ENCODE measurements at regions not wholly inside any gene's neighbourhood (a gene's known extent, or its start where the extent isn't known, plus 50 kb on each side); places are given as distances from the start of the nearest gene placed in this dataset.
A peak's percentile ranks its signal among the peaks of the same experiment; 100 is the strongest.

GRCh38 chr11:101215069-101215468 lies 85.5 kb upstream of the PGR start:
- Histone ChIP-seq H3K4me3 (no peak overlapping the region), H3K36me3 (ENCODE audit: control insufficient read depth in 4 of 4, insufficient read depth in 4 of 4, low read length in 4 of 4) (no peaks in the 10 kb centered on the region), H3K4me1 (ENCODE audit: control insufficient read depth in 5 of 5, insufficient read depth in 5 of 5, low read length in 5 of 5) (no peaks in the 10 kb centered on the region), H3K27me3 (ENCODE audit: control insufficient read depth in 3 of 3, insufficient read depth in 3 of 3, low read length in 2 of 3) (no peaks in the 10 kb centered on the region), H3K27ac (ENCODE audit: low read depth in 1 of 2, low read length in 1 of 2) (no peak overlapping the region), H3K9me3 (ENCODE audit: control insufficient read depth in 4 of 4, insufficient read depth in 3 of 4, low read length in 3 of 4) (peaks cover under 1 to 9% (median 4%) of the 10 kb centered on the region in 4 donors), H3K9ac (ENCODE audit: insufficient read depth in 1 of 2, low read length in 2 of 2) (no peak overlapping the region)
- DNase-seq (no peak), ATAC-seq (ENCODE audit: insufficient read depth, low FRiP score) (no peak)
- TF ChIP-seq CTCF (IDR thresholded peaks at IDR 0.05; ENCODE audit: control extremely low read depth, extremely low read depth): no peak
- WGBS, 2 donors: 90% methylated on average over 1 of the region's 1 CpG

- TF ChIP-seq CTCF (IDR thresholded peaks at IDR 0.05; ENCODE audit: control extremely low read depth, extremely low read depth): no peak
- H3K27ac ChIP-seq (ENCODE audit: low read depth in 1 of 2, low read length in 1 of 2): no peak overlapping the region
- no peaks in the 10 kb centered on the region for H3K4me1 ChIP-seq (ENCODE audit: control insufficient read depth in 5 of 5, insufficient read depth in 5 of 5, low read length in 5 of 5)
- H3K4me3 ChIP-seq: no peak overlapping the region
- 80 to 88% methylated on average over 3 of the region's 3 CpGs for WGBS, 2 donors
- no peak for DNase-seq
- no peak overlapping the region for H3K9ac ChIP-seq (ENCODE audit: insufficient read depth in 1 of 2, low read length in 2 of 2)
- no peak for ATAC-seq (ENCODE audit: insufficient read depth, low FRiP score)
- no peaks in the 10 kb centered on the region for H3K27me3 ChIP-seq (ENCODE audit: control insufficient read depth in 3 of 3, insufficient read depth in 3 of 3, low read length in 2 of 3)
- peaks cover 3 to 10% (median 5%) of the 10 kb centered on the region in 4 donors for H3K9me3 ChIP-seq (ENCODE audit: control insufficient read depth in 4 of 4, insufficient read depth in 3 of 4, low read length in 3 of 4)
- no peaks in the 10 kb centered on the region for H3K36me3 ChIP-seq (ENCODE audit: control insufficient read depth in 4 of 4, insufficient read depth in 4 of 4, low read length in 4 of 4)
Observed at GRCh38 chr11:101211407-101211975, 81.9 kb upstream of the PGR start.

- ATAC-seq (ENCODE audit: insufficient read depth, low FRiP score) (no peak), DNase-seq (no peak)
- no peaks in the 10 kb centered on the region for H3K27me3 ChIP-seq (ENCODE audit: control insufficient read depth in 3 of 3, insufficient read depth in 3 of 3, low read length in 2 of 3)
- H3K9ac ChIP-seq (ENCODE audit: insufficient read depth in 1 of 2, low read length in 2 of 2): no peak overlapping the region
- no peaks in the 10 kb centered on the region for H3K36me3 ChIP-seq (ENCODE audit: control insufficient read depth in 4 of 4, insufficient read depth in 4 of 4, low read length in 4 of 4)
- no peak overlapping the region for H3K4me3 ChIP-seq
- H3K27ac ChIP-seq (ENCODE audit: low read depth in 1 of 2, low read length in 1 of 2): no peak overlapping the region
- no peaks in the 10 kb centered on the region for H3K4me1 ChIP-seq (ENCODE audit: control insufficient read depth in 5 of 5, insufficient read depth in 5 of 5, low read length in 5 of 5)
- peaks cover 0 to 6% (median under 1%) of the 10 kb centered on the region in 4 donors for H3K9me3 ChIP-seq (ENCODE audit: control insufficient read depth in 4 of 4, insufficient read depth in 3 of 4, low read length in 3 of 4)
- TF ChIP-seq CTCF (IDR thresholded peaks at IDR 0.05; ENCODE audit: control extremely low read depth, extremely low read depth): no peak
Observed at GRCh38 chr11:101202614-101203013, 73.0 kb upstream of the PGR start.

- no peaks in the 10 kb centered on the region for H3K36me3 ChIP-seq (ENCODE audit: control insufficient read depth in 4 of 4, insufficient read depth in 4 of 4, low read length in 4 of 4)
- WGBS, 2 donors: 69 to 72% methylated on average over 2 of the region's 2 CpGs
- no peaks in the 10 kb centered on the region for H3K4me1 ChIP-seq (ENCODE audit: control insufficient read depth in 5 of 5, insufficient read depth in 5 of 5, low read length in 5 of 5)
- H3K27me3 ChIP-seq (ENCODE audit: control insufficient read depth in 3 of 3, insufficient read depth in 3 of 3, low read length in 2 of 3): no peaks in the 10 kb centered on the region
- no peak overlapping the region for H3K27ac ChIP-seq (ENCODE audit: low read depth in 1 of 2, low read length in 1 of 2)
- ATAC-seq (ENCODE audit: insufficient read depth, low FRiP score) (no peak), DNase-seq (peak in 2 of 3 donors; percentile 18 to 37)
- no peak overlapping the region for H3K9ac ChIP-seq (ENCODE audit: insufficient read depth in 1 of 2, low read length in 2 of 2)
- no peak overlapping the region for H3K4me3 ChIP-seq
- no peaks in the 10 kb centered on the region for H3K9me3 ChIP-seq (ENCODE audit: control insufficient read depth in 4 of 4, insufficient read depth in 3 of 4, low read length in 3 of 4)
- no peak for TF ChIP-seq CTCF (IDR thresholded peaks at IDR 0.05; ENCODE audit: control extremely low read depth, extremely low read depth)
Observed at GRCh38 chr11:101199416-101199815, 69.8 kb upstream of the PGR start.
